Caco-2 (cell line): ENCODE measurements at regions not wholly inside any gene's neighbourhood (a gene's known extent, or its start where the extent isn't known, plus 50 kb on each side); places are given as distances from the start of the nearest gene placed in this dataset.

Source experiments
- BruUV-seq: library from RNA; stranded (reverse); fragments of 400-500 nt; replicated peaks from 2 replicates; lab custom pipeline; 2021; lab: Mats Ljungman, UMichigan
- CTCF ChIA-PET: fragments of 300-600 bp; sonication (Branson Sonifier 250); formaldehyde crosslinking; loops from one replicate; lab custom pipeline; 2022; ENCODE audit warnings: antibody characterized with exemption; lab: Charles Lee
- POLR2A ChIA-PET: fragments of 300-600 bp; sonication (Branson Sonifier 250); formaldehyde crosslinking; loops from one replicate; lab custom pipeline; 2022; ENCODE audit warnings: antibody characterized with exemption; lab: Charles Lee
- DNase-seq, 2 experiments: peaks; one replicate each; pipeline versions ENCODE4 v3.0.0 to v3.0.0-alpha.2; 2020 to 2022
- H3K27me3 ChIP-seq: replicated peaks from 2 replicates; pipeline ENCODE4 v1.6.0; 2011; ENCODE audit warnings: low read length; ENCODE audit not compliant: control insufficient read depth, insufficient read depth
- H3K36me3 ChIP-seq: 2 replicates; pipeline ENCODE4 v1.5.1; 2011; ENCODE audit warnings: low read length; ENCODE audit not compliant: control insufficient read depth, insufficient read depth
- H3K4me1 ChIP-seq: fragments of 250-450 bp; sonication (Bioruptor Pico); 2 replicates; pipeline ENCODE4 v1.5.1; 2020; ENCODE audit warnings: mild to moderate bottlenecking
- H3K4me3 ChIP-seq: 2 replicates; pipeline ENCODE4 v1.5.1; 2011; ENCODE audit warnings: low read depth, mild to moderate bottlenecking, control low read depth, low read length
- H3K9me3 ChIP-seq: fragments of 250-450 bp; sonication (Bioruptor Pico); 2 replicates; pipeline ENCODE4 v1.5.1; 2020; ENCODE audit warnings: mild to moderate bottlenecking, moderate library complexity
- H3K27ac Mint-ChIP-seq: one replicate; pipeline ENCODE4 v1.8.0; 2022; ENCODE audit warnings: mixed read lengths; ENCODE audit not compliant: unreplicated experiment
- H3K27me3 Mint-ChIP-seq: one replicate; pipeline ENCODE4 v1.8.0; 2022; ENCODE audit warnings: mixed read lengths; ENCODE audit not compliant: insufficient read depth, unreplicated experiment
- H3K36me3 Mint-ChIP-seq: one replicate; pipeline ENCODE4 v1.8.0; 2022; ENCODE audit warnings: mild to moderate bottlenecking, mixed read lengths; ENCODE audit not compliant: insufficient read depth, unreplicated experiment
- H3K4me1 Mint-ChIP-seq: one replicate; pipeline ENCODE4 v1.8.0; 2022; ENCODE audit warnings: low read depth, mixed read lengths; ENCODE audit not compliant: unreplicated experiment
- H3K4me3 Mint-ChIP-seq: one replicate; pipeline ENCODE4 v1.8.0; 2022; ENCODE audit warnings: mild to moderate bottlenecking, moderate library complexity, mixed read lengths; ENCODE audit not compliant: unreplicated experiment
- H3K9me3 Mint-ChIP-seq: one replicate; pipeline ENCODE4 v1.8.0; 2022; ENCODE audit warnings: mixed read lengths; ENCODE audit not compliant: unreplicated experiment
- CTCF ChIP-seq, 2 experiments: fragments of 200-600 bp in 1 of 2; IDR thresholded peaks; 1 replicate in 1 of 2; 2 replicates in 1 of 2; pipeline versions ENCODE4 v1.5.1 to v1.8.0; 2011 to 2022; ENCODE audit warnings: antibody characterized with exemption in 1 of 2, control low read depth in 1 of 2, inconsistent platforms in 1 of 2, low read depth in 1 of 2, low read length in 1 of 2, mild to moderate bottlenecking in 1 of 2, moderate library complexity in 1 of 2; ENCODE audit not compliant: insufficient read depth in 1 of 2, severe bottlenecking in 1 of 2, unreplicated experiment in 1 of 2
- intact Hi-C: fragments of 100-400 bp; cut with micrococcal nuclease; formaldehyde crosslinking; loops from one replicate; pipeline ENCODE4 v1.10.0; 2022; ENCODE audit not compliant: unreplicated experiment

GRCh38 chr2:225837328-225837727 is 437.8 kb downstream of the NYAP2 start:
- H3K4me3 ChIP-seq = no peak overlapping the region
- peaks cover 2% of the 10 kb centered on the region for H3K27me3 Mint-ChIP-seq
- TF ChIP-seq CTCF (IDR thresholded peaks at IDR 0.05; ENCODE audit: insufficient read depth in 1 of 2, low read depth in 1 of 2, low read length in 1 of 2, severe bottlenecking in 1 of 2, unreplicated experiment in 1 of 2) = no peak
- ChIA-PET POLR2A (no interaction called here), CTCF (no interaction called here)
- no peaks in the 10 kb centered on the region for H3K9me3 Mint-ChIP-seq
- no peaks in the 10 kb centered on the region for H3K4me1 Mint-ChIP-seq
- no peaks in the 10 kb centered on the region for H3K36me3 Mint-ChIP-seq
- intact Hi-C loops = no loop called here
- H3K4me1 ChIP-seq = no peaks in the 10 kb centered on the region
- DNase-seq = no peak
- no TSS peak for BruUV-seq
- H3K9me3 ChIP-seq = no peaks in the 10 kb centered on the region
- no peaks in the 10 kb centered on the region for H3K36me3 ChIP-seq
- no peaks in the 10 kb centered on the region for H3K27me3 ChIP-seq
- no peak overlapping the region for H3K4me3 Mint-ChIP-seq
- no peak overlapping the region for H3K27ac Mint-ChIP-seq

- no peaks in the 10 kb centered on the region for H3K4me1 ChIP-seq
- no peaks in the 10 kb centered on the region for H3K27me3 Mint-ChIP-seq
- TF ChIP-seq CTCF (IDR thresholded peaks at IDR 0.05; ENCODE audit: insufficient read depth in 1 of 2, low read depth in 1 of 2, low read length in 1 of 2, severe bottlenecking in 1 of 2, unreplicated experiment in 1 of 2) = no peak
- no peak overlapping the region for H3K4me3 Mint-ChIP-seq
- peaks cover 9% of the 10 kb centered on the region for H3K9me3 Mint-ChIP-seq
- no peaks in the 10 kb centered on the region for H3K36me3 Mint-ChIP-seq
- no peaks in the 10 kb centered on the region for H3K4me1 Mint-ChIP-seq
- H3K4me3 ChIP-seq = no peak overlapping the region
- H3K36me3 ChIP-seq = no peaks in the 10 kb centered on the region
- no peak for DNase-seq
- CTCF ChIA-PET = no interaction called here
- POLR2A ChIA-PET = no interaction called here
- BruUV-seq = no TSS peak
- no peak overlapping the region for H3K27ac Mint-ChIP-seq
- no peaks in the 10 kb centered on the region for H3K27me3 ChIP-seq
- H3K9me3 ChIP-seq = no peaks in the 10 kb centered on the region
- intact Hi-C loops = no loop called here
These were observed 425.4 kb downstream of the NYAP2 start for GRCh38 chr2:225824748-225825449.

- H3K36me3 ChIP-seq = no peaks in the 10 kb centered on the region
- intact Hi-C loops = no loop called here
- ChIA-PET CTCF (no interaction called here), POLR2A (no interaction called here)
- Mint-ChIP-seq H3K4me1 (no peaks in the 10 kb centered on the region), H3K4me3 (no peak overlapping the region), H3K27me3 (no peaks in the 10 kb centered on the region), H3K9me3 (no peaks in the 10 kb centered on the region), H3K27ac (no peak overlapping the region), H3K36me3 (no peaks in the 10 kb centered on the region)
- H3K4me1 ChIP-seq = no peaks in the 10 kb centered on the region
- no peak for DNase-seq
- no peak overlapping the region for H3K4me3 ChIP-seq
- no peak for TF ChIP-seq CTCF (IDR thresholded peaks at IDR 0.05; ENCODE audit: insufficient read depth in 1 of 2, low read depth in 1 of 2, low read length in 1 of 2, severe bottlenecking in 1 of 2, unreplicated experiment in 1 of 2)
- no peaks in the 10 kb centered on the region for H3K27me3 ChIP-seq
- no peaks in the 10 kb centered on the region for H3K9me3 ChIP-seq
- no TSS peak for BruUV-seq
These were observed 421.8 kb downstream of the NYAP2 start for GRCh38 chr2:225821351-225821750.
